GM12878 (cell line): ENCODE measurements at regions not wholly inside any gene's neighbourhood (a gene's known extent, or its start where the extent isn't known, plus 50 kb on each side); places are given as distances from the start of the nearest gene placed in this dataset.

Experiments used
- ATAC-seq: fragments of 200-7000 bp; cut with Tn5 transposase; 3 replicates; pipeline ENCODE4 v1.9.1; 2020; ENCODE audit warnings: mild to moderate bottlenecking, moderate library complexity
- BruUV-seq: library from RNA; stranded (reverse); fragments of 400-500 nt; replicated peaks from 2 replicates; lab custom pipeline; 2021; lab: Mats Ljungman, UMichigan
- CTCF ChIA-PET: fragments of 300-600 bp; sonication (Branson Sonifier 250); formaldehyde crosslinking; extraction: SDS; loops from one replicate; lab custom pipeline; 2021; ENCODE audit warnings: inconsistent platforms; lab: Yijun Ruan, JAX
- POLR2A ChIA-PET: fragments of 350-600 bp; formaldehyde crosslinking; extraction: SDS; loops from one replicate; lab custom pipeline; 2021; ENCODE audit warnings: inconsistent platforms; lab: Charles Lee
- RAD21 ChIA-PET: fragments of 300-600 bp; sonication (Branson Sonifier 250); formaldehyde crosslinking; loops from one replicate; lab custom pipeline; 2023; ENCODE audit warnings: antibody characterized with exemption; ENCODE audit not compliant: unreplicated experiment; lab: Charles Lee
- SMC1A ChIA-PET: fragments of 300-600 bp; sonication (Branson Sonifier 250); formaldehyde crosslinking; loops from one replicate; lab custom pipeline; 2023; ENCODE audit not compliant: unreplicated experiment, uncharacterized antibody; lab: Charles Lee
- DNase-seq: peaks from one replicate; pipeline ENCODE4 v3.0.0-alpha.2; 2011; ENCODE audit warnings: low read depth, low spot score
- FAIRE-seq: peaks from 3 replicates; lab custom pipeline; 2011; peaks lifted over from hg19 to GRCh38; lab: Jason Lieb, UNC
- H2AFZ ChIP-seq: 2 replicates; pipeline ENCODE4 v1.6.0; 2011; ENCODE audit warnings: low read depth, low read length, control low read depth; ENCODE audit not compliant: control insufficient read depth
- H3K27ac ChIP-seq: 2 replicates; pipeline ENCODE4 v1.5.1; 2011; ENCODE audit warnings: control low read depth; ENCODE audit not compliant: control insufficient read depth, insufficient read depth
- H3K27me3 ChIP-seq, 2 experiments: replicated peaks in 1 of 2; 2 replicates each; pipeline versions ENCODE4 v1.6.0 to v1.6.1; 2011; ENCODE audit warnings: low read length in 1 of 2; ENCODE audit not compliant: control insufficient read depth in 2 of 2, insufficient read depth in 2 of 2
- H3K36me3 ChIP-seq, 2 experiments: 2 replicates each; pipeline ENCODE4 v1.5.1; 2011; ENCODE audit warnings: low read length in 1 of 2; ENCODE audit not compliant: control insufficient read depth in 2 of 2, insufficient read depth in 2 of 2
- H3K4me1 ChIP-seq: 2 replicates; pipeline ENCODE4 v1.6.1; 2011; ENCODE audit warnings: mild to moderate bottlenecking, low read length, moderate library complexity, mixed read lengths; ENCODE audit not compliant: control insufficient read depth, insufficient read depth
- H3K4me2 ChIP-seq: 2 replicates; pipeline ENCODE4 v1.6.0; 2011; ENCODE audit warnings: control low read depth; ENCODE audit not compliant: control insufficient read depth, insufficient read depth
- H3K4me3 ChIP-seq: fragments of 200-600 bp; sonication (generic); 2 replicates; pipeline ENCODE4 v1.5.1; 2016
- H3K79me2 ChIP-seq: 2 replicates; pipeline ENCODE4 v1.6.0; 2011; ENCODE audit warnings: low read length; ENCODE audit not compliant: control insufficient read depth, insufficient read depth
- H3K9ac ChIP-seq: 2 replicates; pipeline ENCODE4 v1.8.0; 2011; ENCODE audit warnings: low read length, control low read depth, mixed read lengths; ENCODE audit not compliant: control insufficient read depth, insufficient read depth
- H3K9me3 ChIP-seq: replicated peaks from 3 replicates; pipeline ENCODE4 v1.5.1; 2011; ENCODE audit warnings: mild to moderate bottlenecking, low read length; ENCODE audit not compliant: control insufficient read depth, insufficient read depth
- H4K20me1 ChIP-seq: 2 replicates; pipeline ENCODE4 v1.6.0; 2011; ENCODE audit not compliant: control insufficient read depth, insufficient read depth
- ATF3 ChIP-seq: IDR thresholded peaks from 2 replicates; pipeline ENCODE4 v1.6.1; 2011; ENCODE audit warnings: low read depth, mild to moderate bottlenecking, low read length, moderate library complexity, borderline replicate concordance; ENCODE audit errors: extremely low read depth
- BCL3 ChIP-seq: IDR thresholded peaks from 2 replicates; pipeline ENCODE4 v1.6.1; 2011; ENCODE audit warnings: borderline replicate concordance, low read depth, mild to moderate bottlenecking, moderate library complexity, low read length; ENCODE audit not compliant: insufficient read depth, poor library complexity, severe bottlenecking
- CBX3 ChIP-seq: fragments of 200-600 bp; sonication (generic); IDR thresholded peaks from 2 replicates; pipeline ENCODE4 v1.6.1; 2016; ENCODE audit warnings: low read depth, borderline replicate concordance
- FOXK2 ChIP-seq: fragments of 450-650 bp; IDR thresholded peaks from 2 replicates; pipeline ENCODE4 v1.6.1; 2017; ENCODE audit warnings: mild to moderate bottlenecking, moderate library complexity
- HDAC6 ChIP-seq: fragments of 200-600 bp; sonication (generic); IDR thresholded peaks from one replicate; pipeline ENCODE4 v1.8.0; 2017; ENCODE audit warnings: antibody characterized with exemption; ENCODE audit not compliant: unreplicated experiment
- HSF1 ChIP-seq: fragments of 150-350 bp; IDR thresholded peaks from 2 replicates; pipeline ENCODE4 v1.6.1; 2014; ENCODE audit warnings: mild to moderate bottlenecking, low read depth, low read length
- MEF2A ChIP-seq: IDR thresholded peaks from 2 replicates; pipeline ENCODE4 v1.6.1; 2011; ENCODE audit warnings: low read depth, mild to moderate bottlenecking, low read length, moderate library complexity; ENCODE audit not compliant: insufficient read depth
- NFXL1 ChIP-seq: fragments of 450-650 bp; IDR thresholded peaks from 2 replicates; pipeline ENCODE4 v1.6.1; 2017; ENCODE audit warnings: antibody characterized with exemption, mild to moderate bottlenecking, borderline replicate concordance
- RAD21 ChIP-seq: IDR thresholded peaks from 2 replicates; pipeline ENCODE4 v1.6.1; 2011; ENCODE audit warnings: mild to moderate bottlenecking, low read depth, low read length, moderate library complexity; ENCODE audit not compliant: insufficient read depth
- RFX5 ChIP-seq: IDR thresholded peaks from 2 replicates; pipeline ENCODE4 v1.6.1; 2011; ENCODE audit warnings: low read depth, low read length, improper control_type of control experiment
- SIN3A ChIP-seq: IDR thresholded peaks from 2 replicates; pipeline ENCODE4 v1.6.1; 2012; ENCODE audit warnings: low read depth, low read length, improper control_type of control experiment
- SMAD5 ChIP-seq: IDR thresholded peaks from 2 replicates; pipeline ENCODE4 v1.6.1; 2016; ENCODE audit warnings: antibody characterized with exemption, low read depth
- SREBF2 ChIP-seq: IDR thresholded peaks from 2 replicates; pipeline ENCODE4 v1.6.1; 2012; ENCODE audit warnings: mild to moderate bottlenecking, low read length
- USF2 ChIP-seq: IDR thresholded peaks from 2 replicates; pipeline ENCODE4 v1.6.1; 2011; ENCODE audit warnings: low read depth, low read length, improper control_type of control experiment, borderline replicate concordance
- WGBS: methylation state at CpG from one replicate; pipeline ENCODE4 v1.1.6; 2016; ENCODE audit warnings: low lambda C conversion rate; ENCODE audit not compliant: insufficient replicate concordance, insufficient coverage; ENCODE audit errors: missing lambda C conversion rate; 5-methylcytosine and 5-hydroxymethylcytosine counted together
- in situ Hi-C: fragments of 300-500 bp; cut with MboI; formaldehyde crosslinking; loops from 9 replicates; pipeline ENCODE4 v1.14.3; 2018; ENCODE audit warnings: mixed read lengths
- intact Hi-C: fragments of 100-400 bp; cut with micrococcal nuclease; formaldehyde crosslinking; loops from one replicate; pipeline ENCODE4 v1.14.2; 2022; ENCODE audit not compliant: unreplicated experiment

GRCh38 chr14:82830596-82830995 is 1296.9 kb upstream of the SEL1L start:
- H3K4me1 ChIP-seq: no peaks in the 10 kb centered on the region
- FAIRE-seq: no peak

GRCh38 chr14:82836256-82836950 is 1302.8 kb upstream of the SEL1L start:
- ChIA-PET CTCF (no interaction called here), RAD21 (no interaction called here), POLR2A (no interaction called here), SMC1A (no interaction called here)
- H3K27me3 ChIP-seq: no peaks in the 10 kb centered on the region
- no peaks in the 10 kb centered on the region for H3K36me3 ChIP-seq
- H3K27ac ChIP-seq: no peak overlapping the region
- no peaks in the 10 kb centered on the region for H3K4me1 ChIP-seq
- H3K4me3 ChIP-seq: no peak overlapping the region
- no peak overlapping the region for H3K4me2 ChIP-seq
- H3K79me2 ChIP-seq: no peaks in the 10 kb centered on the region
- intact Hi-C loops (no loop called here), in situ Hi-C loops (no loop called here)
- FAIRE-seq (no peak), DNase-seq (no peak), ATAC-seq (no peak)
- H3K9ac ChIP-seq: no peak overlapping the region
- BruUV-seq: no TSS peak
- H3K9me3 ChIP-seq: no peaks in the 10 kb centered on the region
- 14% methylated on average over 5 of the region's 5 CpGs for WGBS
- no peaks in the 10 kb centered on the region for H4K20me1 ChIP-seq
- no peak overlapping the region for H2AFZ ChIP-seq
- TF ChIP-seq NFXL1 (no peak), HSF1 (no peak), HDAC6 (no peak), SREBF2 (no peak), USF2 (no peak), CBX3 (no peak), MEF2A (no peak), ATF3 (no peak), BCL3 (no peak), RFX5 (no peak), SIN3A (no peak), SMAD5 (no peak), RAD21 (no peak)

More at GRCh38 chr14:82830596-82830995, 1296.9 kb upstream of the SEL1L start:
- DNase-seq (no peak), ATAC-seq (no peak)
- Histone ChIP-seq H3K9ac (no peak overlapping the region), H3K36me3 (no peaks in the 10 kb centered on the region), H2AFZ (no peak overlapping the region), H3K4me2 (no peak overlapping the region), H4K20me1 (no peaks in the 10 kb centered on the region), H3K4me3 (no peak overlapping the region), H3K27me3 (no peaks in the 10 kb centered on the region), H3K27ac (no peak overlapping the region), H3K79me2 (no peaks in the 10 kb centered on the region), H3K9me3 (no peaks in the 10 kb centered on the region)
- CTCF ChIA-PET: no interaction called here
- no peak for TF ChIP-seq FOXK2
- BruUV-seq: no TSS peak
- SMC1A ChIA-PET: no interaction called here
- in situ Hi-C loops: no loop called here
- POLR2A ChIA-PET: no interaction called here
- intact Hi-C loops: no loop called here
- RAD21 ChIA-PET: no interaction called here
- WGBS: 31% methylated on average over 4 of the region's 4 CpGs
